ENCODE measurements at regions not wholly inside any gene's neighbourhood (a gene's known extent, or its start where the extent isn't known, plus 50 kb on each side); places are given as distances from the start of the nearest gene placed in this dataset.

DNA sequence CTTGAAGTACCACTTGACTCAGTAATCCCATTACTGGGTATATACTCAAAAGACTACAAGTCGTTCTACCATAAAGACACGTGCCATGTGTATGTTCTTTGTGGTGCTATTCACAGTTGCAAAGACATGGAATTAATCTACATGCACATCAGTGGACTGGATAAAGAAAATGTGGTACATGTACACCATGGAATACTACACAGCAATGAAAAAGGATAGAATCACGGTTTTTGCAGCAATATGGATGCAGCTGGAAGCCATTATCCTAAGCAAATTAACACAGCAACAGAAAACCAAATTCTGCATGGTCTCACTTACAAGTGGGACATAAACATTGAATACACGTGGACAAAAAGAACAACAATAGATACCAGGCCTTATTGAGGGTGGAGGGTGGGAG lies 583.4 kb upstream of the CELF2 start:
- TF ChIP-seq, protein P1, sequence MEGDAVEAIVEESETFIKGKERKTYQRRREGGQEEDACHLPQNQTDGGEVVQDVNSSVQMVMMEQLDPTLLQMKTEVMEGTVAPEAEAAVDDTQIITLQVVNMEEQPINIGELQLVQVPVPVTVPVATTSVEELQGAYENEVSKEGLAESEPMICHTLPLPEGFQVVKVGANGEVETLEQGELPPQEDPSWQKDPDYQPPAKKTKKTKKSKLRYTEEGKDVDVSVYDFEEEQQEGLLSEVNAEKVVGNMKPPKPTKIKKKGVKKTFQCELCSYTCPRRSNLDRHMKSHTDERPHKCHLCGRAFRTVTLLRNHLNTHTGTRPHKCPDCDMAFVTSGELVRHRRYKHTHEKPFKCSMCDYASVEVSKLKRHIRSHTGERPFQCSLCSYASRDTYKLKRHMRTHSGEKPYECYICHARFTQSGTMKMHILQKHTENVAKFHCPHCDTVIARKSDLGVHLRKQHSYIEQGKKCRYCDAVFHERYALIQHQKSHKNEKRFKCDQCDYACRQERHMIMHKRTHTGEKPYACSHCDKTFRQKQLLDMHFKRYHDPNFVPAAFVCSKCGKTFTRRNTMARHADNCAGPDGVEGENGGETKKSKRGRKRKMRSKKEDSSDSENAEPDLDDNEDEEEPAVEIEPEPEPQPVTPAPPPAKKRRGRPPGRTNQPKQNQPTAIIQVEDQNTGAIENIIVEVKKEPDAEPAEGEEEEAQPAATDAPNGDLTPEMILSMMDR (IDR thresholded peaks at IDR 0.05; ENCODE audit: poor library complexity), result no peak
- TF ChIP-seq EZH2 (IDR thresholded peaks at IDR 0.05; ENCODE audit: borderline replicate concordance), result no peak
